ENCODE measurements at regions not wholly inside any gene's neighbourhood (a gene's known extent, or its start where the extent isn't known, plus 50 kb on each side); places are given as distances from the start of the nearest gene placed in this dataset.

GRCh38 chr10:15462253-15462897 lies 91.3 kb upstream of the FAM171A1 start:
- no peak for DNase-seq

- peak in 1 of 5 experiments; percentile 55 for DNase-seq
These were observed 90.4 kb upstream of the FAM171A1 start for GRCh38 chr10:15461353-15462108.

- no peak for DNase-seq
These were observed 89.6 kb upstream of the FAM171A1 start for GRCh38 chr10:15460661-15461060.

GRCh38 chr10:15459218-15459617 lies 88.1 kb upstream of the FAM171A1 start:
- no peak for DNase-seq

- DNase-seq: no peak
These were observed 86.3 kb upstream of the FAM171A1 start for GRCh38 chr10:15457382-15457781.

- DNase-seq: no peak
These were observed 84.4 kb upstream of the FAM171A1 start for GRCh38 chr10:15455456-15455855.

GRCh38 chr10:15453926-15454325 lies 82.8 kb upstream of the FAM171A1 start:
- no peak for DNase-seq

- DNase-seq: no peak
These were observed 82.4 kb upstream of the FAM171A1 start for GRCh38 chr10:15453457-15453856.

- no peak for DNase-seq
These were observed 81.5 kb upstream of the FAM171A1 start for GRCh38 chr10:15452545-15452944.

GRCh38 chr10:15451137-15452094 lies 80.3 kb upstream of the FAM171A1 start:
- no peak for DNase-seq

GRCh38 chr10:15448598-15448997 lies 77.5 kb upstream of the FAM171A1 start:
- DNase-seq: no peak

- DNase-seq: no peak
These were observed 73.9 kb upstream of the FAM171A1 start for GRCh38 chr10:15445006-15445390.

- no peak for DNase-seq
These were observed 73.3 kb upstream of the FAM171A1 start for GRCh38 chr10:15444105-15445005.

- DNase-seq: no peak
These were observed 71.0 kb upstream of the FAM171A1 start for GRCh38 chr10:15442056-15442455.

- no peak for DNase-seq
These were observed 69.2 kb upstream of the FAM171A1 start for GRCh38 chr10:15440204-15440711.

GRCh38 chr10:15439341-15439842 lies 68.3 kb upstream of the FAM171A1 start:
- DNase-seq: no peak

GRCh38 chr10:15436696-15437095 lies 65.6 kb upstream of the FAM171A1 start:
- DNase-seq: peak in 1 of 5 experiments; percentile 9

GRCh38 chr10:15433850-15434537 lies 62.9 kb upstream of the FAM171A1 start:
- peak in 1 of 5 experiments; percentile 69 for DNase-seq

GRCh38 chr10:15432266-15432665 lies 61.2 kb upstream of the FAM171A1 start:
- no peak for DNase-seq

- DNase-seq: no peak
These were observed 60.1 kb upstream of the FAM171A1 start for GRCh38 chr10:15430969-15431771.

All from T-helper 2 cell (primary cell).